Nephron (organoid): ENCODE measurements at regions not wholly inside any gene's neighbourhood (a gene's known extent, or its start where the extent isn't known, plus 50 kb on each side); places are given as distances from the start of the nearest gene placed in this dataset.

ENCODE experiments used
- H3K27ac Mint-ChIP-seq, 3 experiments: 2 replicates each; pipeline ENCODE4 v1.8.0; 2020; ENCODE audit warnings: mixed read lengths in 3 of 3, mild to moderate bottlenecking in 2 of 3, moderate library complexity in 1 of 3
- H3K27me3 Mint-ChIP-seq: 2 replicates; pipeline ENCODE4 v1.8.0; 2021; ENCODE audit warnings: low read depth, mild to moderate bottlenecking, moderate library complexity, mixed read lengths
- H3K36me3 Mint-ChIP-seq: 2 replicates; pipeline ENCODE4 v1.8.0; 2020; ENCODE audit warnings: low read depth, mixed read lengths
- H3K4me1 Mint-ChIP-seq: 2 replicates; pipeline ENCODE4 v1.8.0; 2020; ENCODE audit warnings: mixed read lengths
- H3K4me3 Mint-ChIP-seq, 3 experiments: 2 replicates each; pipeline ENCODE4 v1.8.0; 2020; ENCODE audit warnings: mild to moderate bottlenecking in 3 of 3, mixed read lengths in 3 of 3, moderate library complexity in 2 of 3
- H3K9me3 Mint-ChIP-seq: 2 replicates; pipeline ENCODE4 v1.8.0; 2020; ENCODE audit warnings: mixed read lengths
- CTCF ChIP-seq, 3 experiments: fragments of 200-600 bp; sonication (generic); IDR thresholded peaks; one replicate each; pipeline ENCODE4 v1.5.0; 2021; ENCODE audit warnings: antibody characterized with exemption in 3 of 3; ENCODE audit not compliant: unreplicated experiment in 3 of 3

- Mint-ChIP-seq H3K27me3 (peaks cover 41% of the 10 kb centered on the region), H3K9me3 (no peaks in the 10 kb centered on the region), H3K36me3 (no peaks in the 10 kb centered on the region), H3K27ac (no peak overlapping the region), H3K4me1 (no peaks in the 10 kb centered on the region), H3K4me3 (no peak overlapping the region)
- no peak for TF ChIP-seq CTCF (IDR thresholded peaks at IDR 0.05; ENCODE audit: unreplicated experiment in 3 of 3)
These were observed 193.1 kb upstream of the IRX6 start for GRCh38 chr16:55130911-55131310.

GRCh38 chr16:55133654-55134053, 190.3 kb upstream of the IRX6 start:
- Mint-ChIP-seq H3K36me3 (no peaks in the 10 kb centered on the region), H3K27me3 (peaks cover 25% of the 10 kb centered on the region), H3K4me3 (no peak overlapping the region), H3K27ac (no peak overlapping the region), H3K9me3 (no peaks in the 10 kb centered on the region), H3K4me1 (no peaks in the 10 kb centered on the region)
- TF ChIP-seq CTCF (IDR thresholded peaks at IDR 0.05; ENCODE audit: unreplicated experiment in 3 of 3) = no peak

- H3K4me3 Mint-ChIP-seq = no peak overlapping the region
- no peaks in the 10 kb centered on the region for H3K36me3 Mint-ChIP-seq
- TF ChIP-seq CTCF (IDR thresholded peaks at IDR 0.05; ENCODE audit: unreplicated experiment in 3 of 3) = no peak
- H3K4me1 Mint-ChIP-seq = no peaks in the 10 kb centered on the region
- peaks cover 29% of the 10 kb centered on the region for H3K27me3 Mint-ChIP-seq
- no peaks in the 10 kb centered on the region for H3K9me3 Mint-ChIP-seq
- H3K27ac Mint-ChIP-seq = no peak overlapping the region
These were observed 187.4 kb upstream of the IRX6 start for GRCh38 chr16:55136356-55137150.

GRCh38 chr16:55138298-55138697, 185.7 kb upstream of the IRX6 start:
- Mint-ChIP-seq H3K27me3 (peaks cover 27% of the 10 kb centered on the region), H3K36me3 (no peaks in the 10 kb centered on the region), H3K9me3 (no peaks in the 10 kb centered on the region), H3K27ac (no peak overlapping the region), H3K4me3 (no peak overlapping the region), H3K4me1 (no peaks in the 10 kb centered on the region)
- TF ChIP-seq CTCF (IDR thresholded peaks at IDR 0.05; ENCODE audit: unreplicated experiment in 3 of 3) = no peak

- Mint-ChIP-seq H3K4me3 (no peak overlapping the region), H3K4me1 (peaks cover 10% of the 10 kb centered on the region), H3K27me3 (peaks cover 19% of the 10 kb centered on the region), H3K9me3 (no peaks in the 10 kb centered on the region), H3K27ac (no peak overlapping the region), H3K36me3 (no peaks in the 10 kb centered on the region)
- TF ChIP-seq CTCF (IDR thresholded peaks at IDR 0.05; ENCODE audit: unreplicated experiment in 3 of 3) = no peak
These were observed 181.6 kb upstream of the IRX6 start for GRCh38 chr16:55142405-55142804.

GRCh38 chr16:55144651-55145050, 179.4 kb upstream of the IRX6 start:
- Mint-ChIP-seq H3K4me3 (no peak overlapping the region), H3K36me3 (no peaks in the 10 kb centered on the region), H3K9me3 (peaks cover under 1% of the 10 kb centered on the region), H3K27ac (no peak overlapping the region), H3K27me3 (peaks cover 16% of the 10 kb centered on the region), H3K4me1 (peaks cover 14% of the 10 kb centered on the region)
- TF ChIP-seq CTCF (IDR thresholded peaks at IDR 0.05; ENCODE audit: unreplicated experiment in 3 of 3) = no peak
